ENCODE measurements at regions not wholly inside any gene's neighbourhood (a gene's known extent, or its start where the extent isn't known, plus 50 kb on each side); places are given as distances from the start of the nearest gene placed in this dataset.

DNA sequence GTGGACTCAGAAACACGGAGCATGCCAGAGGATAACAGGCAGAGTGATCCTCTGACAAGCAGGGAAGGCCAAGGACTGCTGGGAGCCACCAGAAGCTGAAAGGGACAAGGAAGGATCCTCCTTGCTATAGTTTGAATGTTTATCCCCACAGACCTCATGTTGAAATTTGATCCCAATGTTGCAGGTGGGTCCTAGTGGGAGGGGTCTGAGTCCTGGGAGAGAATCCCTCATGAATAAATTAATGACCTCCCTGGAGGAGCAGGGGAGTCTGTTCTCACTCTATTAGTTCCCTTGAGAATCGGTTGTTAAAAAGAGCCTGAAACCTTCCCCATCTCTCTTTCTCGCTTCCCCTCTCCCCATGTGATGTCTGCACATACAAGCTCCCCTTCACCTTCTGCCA is 124.4 kb downstream of the FBXO15 start:
- no peak for DNase-seq (ENCODE audit: low read depth in 2 of 2)

DNA sequence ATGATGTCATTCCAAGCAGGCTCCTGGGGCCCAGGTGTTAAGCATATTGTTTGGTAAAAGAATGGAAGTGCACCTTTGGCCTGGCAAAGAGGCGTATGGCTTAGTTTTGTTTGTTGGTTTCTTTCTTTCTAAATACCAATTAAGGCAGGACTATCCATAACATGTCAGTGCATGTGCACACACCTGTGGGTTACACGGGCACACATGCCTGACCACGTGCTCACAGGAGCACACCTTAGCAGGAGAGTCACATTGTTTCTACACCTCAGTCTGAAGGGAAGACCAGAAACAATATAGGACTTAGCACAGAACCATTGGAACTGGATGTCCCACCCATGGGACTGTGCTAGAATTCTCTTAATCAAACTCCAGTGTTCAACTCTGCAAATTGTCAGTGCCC is 127.8 kb downstream of the FBXO15 start:
- DNase-seq (ENCODE audit: low read depth in 2 of 2): no peak

DNA sequence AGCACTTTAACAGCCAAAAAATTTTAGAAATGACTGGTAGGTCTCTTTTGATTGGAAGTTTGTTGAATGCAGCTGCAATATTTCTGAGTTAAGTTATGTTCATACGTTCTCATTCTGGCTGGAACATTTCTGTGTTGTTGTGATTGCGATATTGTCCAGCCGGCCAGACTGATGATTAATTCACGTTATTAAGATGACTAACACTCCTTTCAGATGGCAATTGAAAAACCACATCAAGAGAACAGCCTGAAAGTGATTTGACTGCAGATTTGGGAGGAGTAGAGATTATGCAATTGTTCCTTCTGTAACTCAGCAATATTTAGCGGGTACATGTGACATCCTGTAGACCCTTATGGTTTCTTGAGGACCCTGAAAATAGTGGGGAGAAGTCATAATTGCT is 133.7 kb downstream of the FBXO15 start:
- DNase-seq (ENCODE audit: low read depth in 2 of 2): no peak

DNA sequence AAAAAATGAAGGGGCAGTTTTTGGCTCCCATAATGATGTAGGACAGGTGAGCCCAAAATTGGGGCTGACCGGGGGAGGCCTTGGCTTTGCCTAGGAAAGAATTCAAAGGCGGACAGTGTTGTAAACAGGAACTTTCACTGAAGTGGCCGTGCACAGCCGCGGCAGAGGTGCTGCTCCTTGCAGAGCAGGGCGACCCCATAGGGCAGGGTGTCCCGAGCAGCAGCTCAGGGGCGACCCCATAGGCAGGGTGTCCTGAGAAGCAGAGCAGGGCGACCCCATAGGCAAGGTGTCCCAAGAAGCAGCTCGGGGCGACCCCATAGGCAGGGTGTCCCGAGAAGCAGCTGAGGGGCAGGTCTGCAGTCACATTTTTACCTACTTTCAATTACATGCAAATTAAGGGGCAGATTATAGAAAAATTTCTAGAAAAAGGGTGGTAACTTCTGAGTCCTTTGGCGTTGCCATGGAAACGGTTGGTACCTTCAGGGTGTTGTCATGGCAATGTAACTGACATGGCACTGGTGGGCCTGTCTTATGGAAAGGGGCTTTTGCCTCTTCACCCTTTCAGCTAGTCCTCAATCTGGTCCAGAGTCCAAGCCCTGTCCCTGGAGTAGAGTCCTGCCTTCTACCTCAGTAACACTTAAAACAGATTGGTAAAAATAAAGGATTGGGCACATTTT is 134.5 kb downstream of the FBXO15 start:
- DNase-seq (ENCODE audit: low read depth in 2 of 2): no peak

DNA sequence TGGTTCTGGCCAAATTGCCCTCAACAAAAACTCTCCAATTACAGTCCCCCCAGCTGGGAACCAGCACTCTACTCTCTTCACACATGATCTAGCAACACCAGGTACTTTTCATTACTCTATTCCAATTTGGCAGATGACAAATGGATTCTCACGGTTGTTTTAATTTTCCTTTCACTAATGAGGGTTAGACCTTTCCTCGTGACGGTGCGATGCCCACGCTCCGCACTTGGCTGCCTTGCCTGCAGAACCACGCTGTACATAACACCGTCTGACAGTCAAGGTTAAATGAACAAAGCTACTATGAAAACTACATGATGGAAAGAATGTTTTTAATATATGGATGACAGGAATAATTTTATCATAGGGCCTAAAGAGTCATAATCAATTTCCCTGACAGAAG is 141.5 kb downstream of the FBXO15 start:
- DNase-seq (ENCODE audit: low read depth in 2 of 2): no peak

DNA sequence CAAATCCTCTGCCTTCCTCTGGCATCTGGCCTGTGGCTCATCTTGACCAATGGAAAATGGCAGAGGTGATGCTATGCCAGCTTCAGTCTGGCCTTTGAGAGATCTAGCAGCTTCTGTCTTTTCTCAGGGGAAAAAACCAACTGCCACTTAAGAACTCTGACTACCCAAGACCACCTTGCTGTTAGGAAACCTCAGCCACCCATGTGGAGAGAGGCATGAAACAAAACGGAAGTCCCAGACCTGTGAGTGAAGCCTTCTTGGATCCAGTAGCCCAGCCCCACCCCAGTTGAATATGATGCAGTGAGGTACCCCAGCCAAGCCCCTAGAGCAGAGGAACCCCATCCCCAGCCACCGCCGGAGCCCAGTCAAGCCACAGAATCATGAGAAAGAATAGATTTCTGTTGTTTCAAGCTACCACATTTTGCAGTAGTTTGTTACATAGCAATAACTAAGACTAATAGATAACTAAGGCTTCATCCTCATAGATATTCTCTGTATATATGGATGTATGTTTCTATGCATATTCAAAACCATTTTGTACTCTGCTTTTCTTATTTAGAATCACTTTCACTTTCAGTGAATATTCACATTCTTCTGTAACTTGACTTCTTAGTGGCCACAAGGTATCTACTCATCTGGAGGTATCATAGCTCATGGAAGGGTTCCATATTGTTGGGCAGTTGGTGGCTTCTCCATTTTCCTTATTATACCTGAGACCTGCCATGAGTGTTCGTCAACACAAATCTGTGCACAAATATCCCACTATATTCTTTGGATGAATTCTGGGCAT is 142.1 kb downstream of the FBXO15 start:
- no peak for DNase-seq (ENCODE audit: low read depth in 2 of 2)

DNA sequence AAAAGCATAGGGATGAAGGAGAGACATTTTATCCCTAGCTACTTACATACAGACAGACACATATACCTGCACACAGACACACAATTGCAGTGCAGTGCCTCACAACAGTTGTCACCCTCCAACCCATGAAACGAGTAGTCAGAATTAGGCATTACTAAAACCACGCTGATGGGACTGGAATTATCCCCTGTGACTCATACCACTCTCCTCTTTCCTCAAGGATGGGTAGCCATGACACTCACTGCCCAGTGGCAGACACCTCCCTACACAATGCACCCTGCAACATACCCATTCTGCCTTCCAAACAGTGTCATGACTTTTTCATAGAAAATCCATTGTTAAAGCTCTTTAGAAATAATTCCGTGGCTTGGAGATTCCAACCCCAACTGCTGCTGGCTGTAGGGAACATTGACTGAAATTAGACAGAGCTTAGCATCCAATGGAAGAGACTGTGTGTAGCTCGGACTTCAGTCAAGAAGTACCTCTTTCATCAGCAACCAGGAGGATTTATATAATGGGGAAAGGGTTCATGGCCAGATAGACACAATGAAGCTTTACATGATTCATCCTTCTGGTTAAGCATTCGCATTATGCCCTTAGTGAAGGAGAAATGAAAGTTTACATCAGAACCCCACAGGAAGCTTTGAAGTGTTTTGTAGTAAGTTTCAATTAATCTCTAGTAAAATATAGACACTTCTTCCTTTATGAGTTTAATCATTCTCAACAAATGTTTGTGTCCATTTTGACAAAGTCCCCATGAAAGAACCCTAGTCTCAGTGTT is 155.2 kb downstream of the FBXO15 start:
- no peak for DNase-seq (ENCODE audit: low read depth in 2 of 2)

DNA sequence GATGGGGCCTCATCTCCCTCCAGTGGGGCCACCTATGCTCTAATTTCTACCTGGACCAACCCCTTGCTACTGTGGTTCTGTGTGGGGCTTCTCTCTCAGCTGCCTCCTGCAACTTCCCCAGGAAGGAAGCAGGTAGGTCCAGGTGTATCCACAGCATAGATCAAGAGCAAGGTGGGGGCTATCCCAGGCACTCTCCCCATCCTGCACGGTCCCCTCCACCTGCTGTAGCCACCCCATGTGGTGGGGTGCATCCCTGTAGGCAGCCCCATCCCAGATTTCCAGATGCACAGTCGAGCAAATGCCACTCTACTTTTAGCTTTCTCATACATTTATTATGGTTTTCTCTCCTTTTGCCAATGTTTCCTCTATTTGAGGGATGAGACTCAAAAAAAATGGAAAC is 156.1 kb downstream of the FBXO15 start:
- no peak for DNase-seq (ENCODE audit: low read depth in 2 of 2)

DNA sequence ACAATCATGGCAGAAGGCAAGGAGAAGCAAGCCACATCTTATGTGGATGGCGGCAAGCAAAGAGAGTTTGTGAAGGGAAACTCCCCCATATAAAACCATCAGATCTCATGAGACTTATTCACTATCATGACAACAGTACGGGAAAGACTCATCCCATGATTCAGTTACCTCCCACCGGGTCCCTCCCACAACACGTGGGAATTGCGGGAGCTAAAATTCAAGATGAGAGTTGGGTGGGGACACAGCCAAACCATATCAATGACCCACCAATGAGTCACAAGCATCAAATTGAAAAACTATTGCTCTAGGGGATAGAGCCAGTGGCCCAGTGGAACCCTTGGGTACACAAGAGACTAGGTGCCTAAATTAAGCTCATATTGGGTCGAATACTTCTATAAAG is 157.4 kb downstream of the FBXO15 start:
- DNase-seq (ENCODE audit: low read depth in 2 of 2): no peak

DNA sequence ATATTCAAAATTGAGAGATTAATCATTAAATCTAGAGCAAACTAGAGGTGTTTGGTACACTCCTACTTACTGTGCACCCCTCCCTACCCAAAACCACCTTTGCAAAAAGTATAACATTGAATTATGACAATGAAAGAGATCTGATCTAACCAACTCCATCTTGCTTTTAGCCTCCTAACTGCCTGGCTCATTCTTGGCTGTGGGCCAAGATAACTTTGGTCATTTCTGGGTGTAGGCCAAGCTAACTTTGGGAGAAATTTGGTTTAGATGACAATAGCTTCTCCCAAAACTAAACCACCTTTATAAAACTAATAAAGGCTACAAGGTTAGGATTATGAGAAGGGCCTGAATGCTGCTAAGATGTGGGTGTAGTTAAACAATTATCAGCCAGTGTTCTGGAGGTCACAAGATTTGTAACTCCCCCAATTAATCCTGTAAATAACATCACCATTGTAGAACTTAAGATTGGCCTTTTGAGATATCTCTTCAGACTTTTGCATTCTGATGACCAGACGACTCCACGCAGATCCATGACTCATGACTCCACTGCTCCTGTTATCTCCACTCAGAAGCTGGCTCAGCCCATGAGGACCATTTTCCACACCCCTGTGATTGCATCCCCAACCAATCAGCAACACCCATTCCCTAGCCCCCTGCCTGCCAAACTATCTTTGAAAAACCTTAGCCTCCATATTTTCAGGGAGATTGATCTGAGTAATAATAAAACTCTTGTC is 160.2 kb downstream of the FBXO15 start:
- DNase-seq (ENCODE audit: low read depth in 2 of 2): no peak

DNA sequence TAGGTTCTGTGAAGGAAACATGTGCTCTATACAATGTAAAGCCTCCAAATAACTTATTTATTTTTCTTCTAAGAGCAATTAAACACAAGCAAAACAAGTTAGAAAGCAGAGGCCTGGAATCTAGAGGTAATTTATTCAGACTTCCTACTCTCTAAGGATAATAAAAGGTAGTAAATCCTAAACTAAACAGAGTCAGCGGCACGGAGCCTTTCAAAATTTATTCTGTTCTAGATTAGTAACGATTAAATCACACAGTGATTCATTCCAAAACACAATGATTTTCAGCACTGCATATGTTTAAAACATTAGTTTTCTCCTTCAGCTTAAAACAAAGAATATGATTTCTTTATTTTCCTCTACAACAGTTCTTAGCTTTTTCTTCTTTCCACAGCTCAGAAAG is 160.9 kb downstream of the FBXO15 start:
- DNase-seq (ENCODE audit: low read depth in 2 of 2): no peak

DNA sequence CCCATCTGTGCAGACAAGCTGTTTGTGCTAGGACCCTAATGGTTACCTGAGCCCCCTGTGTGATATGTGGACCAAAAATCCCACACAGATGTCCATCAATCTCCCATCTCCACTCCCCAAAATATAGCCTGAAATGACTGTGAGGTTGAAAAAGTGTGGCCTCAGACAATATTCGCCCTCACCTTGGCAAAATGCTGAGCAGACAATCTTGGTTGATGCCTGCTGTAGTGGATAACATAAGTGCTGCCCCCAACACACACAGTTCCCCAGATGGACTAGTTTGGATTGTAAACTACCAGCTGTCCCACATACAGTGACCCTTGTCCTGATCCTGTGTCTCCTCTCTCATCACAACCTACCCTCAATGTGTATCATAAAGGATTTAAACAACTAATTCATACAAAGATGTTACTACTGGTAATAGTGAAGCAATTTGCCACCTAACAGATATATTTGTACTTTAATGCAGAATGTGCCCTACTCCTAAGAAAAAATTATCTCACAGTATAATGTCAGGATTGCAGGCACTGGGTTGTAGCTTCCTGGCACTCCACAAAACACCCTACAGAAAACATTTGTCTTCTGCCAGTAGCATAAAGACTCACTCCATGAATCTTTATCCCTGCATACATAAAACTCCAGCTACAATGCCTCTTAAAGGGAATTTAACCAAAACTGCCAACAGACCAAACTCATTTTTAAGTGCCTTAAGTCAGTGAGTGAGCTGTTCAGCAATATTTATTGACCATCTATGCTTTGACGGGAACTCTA is 161.6 kb downstream of the FBXO15 start:
- no peak for DNase-seq (ENCODE audit: low read depth in 2 of 2)

DNA sequence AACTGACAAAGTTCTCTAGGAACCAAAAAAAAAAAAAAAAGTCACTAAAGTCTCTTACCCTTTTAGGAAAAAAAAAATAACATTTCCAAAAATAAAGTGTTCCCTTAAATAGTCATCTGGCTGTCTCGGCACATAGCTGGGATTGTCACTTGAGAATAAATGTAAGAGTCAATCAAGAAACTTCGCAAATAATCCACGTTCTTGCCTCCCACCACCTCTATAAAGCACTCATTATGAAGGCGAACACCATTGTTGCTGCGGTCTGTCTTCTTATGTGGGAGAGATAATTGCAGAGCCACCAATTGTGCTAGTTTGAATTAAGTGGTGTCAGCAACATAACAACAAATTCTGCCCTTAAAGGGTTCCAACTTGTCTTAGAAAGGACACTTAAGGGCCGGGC is 163.7 kb downstream of the FBXO15 start:
- DNase-seq (ENCODE audit: low read depth in 2 of 2): no peak

DNA sequence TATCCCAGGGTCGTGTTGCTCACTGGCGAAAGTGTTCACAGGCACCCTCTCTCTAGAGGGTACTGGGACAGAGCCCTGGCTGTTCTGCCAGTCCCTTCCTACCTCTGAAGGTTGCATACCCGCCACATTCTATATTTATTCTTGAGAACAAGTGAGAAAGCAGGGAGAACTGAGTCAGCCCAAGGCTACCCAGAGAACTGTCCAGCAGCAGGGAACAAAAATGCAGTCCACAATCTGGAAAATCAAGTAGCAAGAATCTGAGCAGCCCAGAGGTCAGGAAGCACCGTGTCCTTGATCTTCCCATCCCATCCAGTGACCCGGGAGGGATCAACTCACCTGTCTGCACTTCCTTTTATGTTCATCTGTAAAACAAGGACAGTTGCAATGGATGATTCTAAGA is 164.1 kb downstream of the FBXO15 start:
- DNase-seq (ENCODE audit: low read depth in 2 of 2): no peak

DNA sequence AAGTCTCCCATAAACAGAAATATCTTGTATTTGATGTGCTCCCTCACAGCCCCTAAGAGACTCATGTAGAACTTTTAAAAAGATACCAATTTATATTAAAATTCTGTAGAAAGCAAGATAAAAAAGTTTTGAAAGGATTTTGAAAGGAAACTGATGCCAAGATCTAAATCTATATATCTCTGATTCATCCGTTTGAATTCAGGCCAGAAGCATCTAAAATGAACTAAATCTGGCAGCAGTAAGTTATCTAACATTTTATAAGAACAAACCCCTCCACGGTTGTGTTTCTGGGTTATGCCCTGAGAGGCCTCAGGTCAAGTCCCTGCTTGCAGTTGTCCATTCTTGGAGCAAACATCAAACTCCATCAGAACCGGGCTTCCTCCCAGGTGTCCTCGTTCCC is 165.8 kb downstream of the FBXO15 start:
- DNase-seq (ENCODE audit: low read depth in 2 of 2): no peak

DNA sequence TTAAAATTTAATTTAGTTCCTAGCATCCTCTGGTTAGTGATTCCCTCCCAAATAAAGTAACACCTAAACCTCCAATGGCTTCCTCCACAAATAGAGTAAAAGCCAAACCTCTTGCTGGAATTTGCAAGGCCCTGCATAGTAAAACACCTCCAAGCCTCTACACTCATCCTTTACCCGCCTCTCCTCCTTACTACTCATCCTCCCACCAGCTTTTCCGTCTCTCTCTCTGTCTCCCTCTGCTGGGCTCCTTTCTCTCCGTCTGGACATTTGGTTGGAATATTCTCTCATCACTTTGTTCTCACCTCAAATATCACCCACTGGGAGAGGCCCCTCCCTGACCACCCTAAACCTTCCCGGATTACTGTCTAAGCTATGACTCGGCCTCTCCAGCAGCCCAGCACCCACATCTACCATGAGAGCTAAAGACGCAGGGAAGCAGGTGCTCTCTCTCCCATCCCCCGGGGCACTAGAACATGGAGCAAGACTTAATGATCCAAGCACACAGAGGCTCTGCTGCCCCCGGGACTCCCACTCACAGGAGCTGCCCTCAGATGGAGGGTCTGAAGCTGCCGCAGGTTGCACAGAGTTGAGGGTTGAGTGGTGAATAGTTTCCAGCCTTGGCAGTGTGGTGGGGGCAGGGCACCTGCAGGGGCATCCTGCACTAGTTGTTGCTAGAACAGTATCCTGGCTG is 167.2 kb downstream of the FBXO15 start:
- no peak for DNase-seq (ENCODE audit: low read depth in 2 of 2)

DNA sequence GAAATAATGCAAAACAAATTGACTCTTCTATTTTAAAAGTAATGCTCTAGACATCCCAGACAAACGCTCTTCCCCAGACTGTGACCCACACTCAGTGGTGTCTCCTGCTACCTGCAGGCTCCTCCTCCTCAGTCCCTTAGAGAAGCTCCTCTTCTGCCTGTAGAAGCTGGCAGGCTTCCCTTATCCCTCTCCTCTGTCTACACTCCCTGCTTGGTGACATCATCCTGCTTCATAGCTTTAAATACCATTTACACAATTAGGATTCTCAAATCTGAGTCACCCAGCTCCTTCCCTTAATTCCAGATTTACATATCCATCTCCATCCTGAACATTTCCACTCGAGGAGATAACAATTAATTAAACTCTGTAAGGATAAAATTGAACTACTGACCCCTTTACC is 167.9 kb downstream of the FBXO15 start:
- DNase-seq (ENCODE audit: low read depth in 2 of 2): no peak

DNA sequence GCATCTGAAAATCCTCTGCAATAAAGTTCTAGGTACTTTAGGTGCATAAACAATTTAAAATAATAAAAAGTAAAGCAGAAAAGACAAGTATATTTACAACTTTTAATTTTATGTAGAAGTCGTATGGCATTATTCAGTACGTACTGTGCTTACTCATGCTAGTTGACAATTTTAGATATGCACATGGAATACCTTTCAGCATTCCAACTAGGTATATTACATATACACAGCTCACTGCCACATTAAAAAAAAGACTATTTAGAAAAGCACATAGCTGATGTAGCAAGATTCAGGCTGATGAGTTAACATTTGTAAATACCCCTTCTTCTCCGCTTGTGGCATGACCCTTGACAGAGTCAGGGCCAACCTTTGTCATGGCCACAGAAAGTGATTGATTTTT is 171.2 kb downstream of the FBXO15 start:
- no peak for DNase-seq (ENCODE audit: low read depth in 2 of 2)

DNA sequence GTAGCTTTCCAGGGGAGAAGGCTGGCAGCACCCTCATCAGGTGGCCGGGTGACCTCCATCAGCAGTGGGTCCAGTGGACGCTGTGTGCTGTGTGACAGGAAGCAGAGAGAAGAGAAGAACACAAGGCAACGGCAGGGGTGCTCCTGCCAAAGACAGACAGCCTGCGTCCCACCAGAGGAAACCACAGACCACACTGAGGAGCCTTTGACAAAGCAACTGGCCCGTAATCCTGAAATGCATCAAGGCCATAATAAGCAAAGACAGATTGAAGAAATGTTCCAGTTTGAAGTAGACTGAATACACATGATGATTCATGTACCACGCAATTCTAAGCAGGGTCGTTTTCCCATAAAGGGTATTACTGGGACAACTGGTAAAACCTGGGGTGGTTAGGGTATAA is 172.4 kb downstream of the FBXO15 start:
- DNase-seq (ENCODE audit: low read depth in 2 of 2): no peak

DNA sequence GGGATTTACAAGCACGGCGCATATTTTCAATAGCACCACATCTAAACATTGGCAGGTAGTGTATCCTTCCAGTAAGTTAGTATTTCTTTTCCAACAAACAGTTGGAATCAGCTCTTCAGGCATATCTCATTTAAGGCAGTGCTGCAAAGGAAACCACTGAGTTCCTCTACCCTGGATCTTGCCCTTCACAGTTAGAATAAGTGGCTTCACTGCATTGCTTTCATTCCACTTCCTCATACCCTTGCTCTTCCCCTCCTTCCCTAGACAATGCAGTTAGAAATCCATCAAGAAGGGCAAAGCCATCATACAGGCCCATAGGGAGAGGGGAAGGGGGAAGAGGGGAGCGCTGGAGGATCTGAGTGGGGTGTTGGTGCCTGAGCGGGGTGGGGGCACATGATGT is 173.7 kb downstream of the FBXO15 start:
- DNase-seq (ENCODE audit: low read depth in 2 of 2): no peak

DNA sequence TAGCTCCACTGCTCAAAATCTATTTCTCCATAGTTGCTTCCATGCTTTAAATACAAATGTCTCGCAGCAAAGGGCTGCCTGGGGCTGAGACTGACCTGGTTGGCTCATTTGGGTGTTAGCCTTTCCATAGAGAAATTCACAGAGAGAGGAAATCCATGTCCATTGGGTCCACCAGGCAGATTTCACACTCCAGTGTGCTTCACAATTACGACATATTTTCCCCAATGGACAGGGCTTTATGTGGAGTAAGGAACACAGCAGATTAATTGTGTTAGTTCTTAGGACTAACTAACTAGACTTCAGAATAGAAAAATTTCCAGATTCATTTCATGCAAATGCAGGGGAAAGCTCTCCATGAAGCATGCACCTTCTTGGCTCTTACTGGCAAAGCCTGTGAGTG is 180.7 kb downstream of the FBXO15 start:
- no peak for DNase-seq (ENCODE audit: low read depth in 2 of 2)

Measured in stimulated activated CD8-positive, alpha-beta memory T cell treated with anti-CD3 and anti-CD28 coated beads, Interleukin-2, amount 100 ng/mL, for 1 hour (primary cell).